K562 (cell line): ENCODE measurements at regions not wholly inside any gene's neighbourhood (a gene's known extent, or its start where the extent isn't known, plus 50 kb on each side); places are given as distances from the start of the nearest gene placed in this dataset.

Experiments
- ATAC-seq: fragments of 200-7000 bp; cut with Tn5 transposase; 3 replicates; pipeline ENCODE4 v1.9.1; 2020; ENCODE audit warnings: moderate library complexity
- BruUV-seq: library from RNA; stranded (reverse); fragments of 400-500 nt; replicated peaks from 2 replicates; lab custom pipeline; 2021; lab: Mats Ljungman, UMichigan
- CTCF ChIA-PET: fragments of 300-600 bp; formaldehyde crosslinking; extraction: SDS; loops from one replicate; lab custom pipeline; 2021; ENCODE audit warnings: low intra/inter-chr PET ratio; lab: Yijun Ruan, JAX
- POLR2A ChIA-PET: fragments of 300-600, 350-650 bp; sonication (Branson Sonifier 250); formaldehyde crosslinking; extraction: SDS; loops from one replicate; lab custom pipeline; 2021; ENCODE audit warnings: antibody characterized with exemption, inconsistent platforms; lab: Yijun Ruan, JAX
- DNase-seq, 4 experiments: peaks; one replicate each; pipeline versions ENCODE4 v3.0.0 to v3.0.0-alpha.2; 2011 to 2018; ENCODE audit warnings: low spot score in 3 of 4, mixed read lengths in 3 of 4; ENCODE audit errors: extremely low read depth in 1 of 4
- FAIRE-seq: peaks from 2 replicates; lab custom pipeline; 2011; peaks lifted over from hg19 to GRCh38; lab: Jason Lieb, UNC
- H2AFZ ChIP-seq: 2 replicates; pipeline ENCODE4 v1.6.0; 2011; ENCODE audit warnings: low read depth, low read length, control low read depth, inconsistent platforms
- H3K27ac ChIP-seq: fragments of 200-600 bp; 3 replicates; pipeline ENCODE4 v1.8.0; 2011; ENCODE audit warnings: low read depth, mild to moderate bottlenecking, control low read depth, inconsistent platforms, low read length, moderate library complexity, mixed read lengths; ENCODE audit errors: extremely low read depth
- H3K27me3 ChIP-seq, 2 experiments: fragments of 300-600 bp in 1 of 2; 2 replicates in 1 of 2; 3 replicates in 1 of 2; pipeline versions ENCODE4 v1.6.0 to v1.8.0; 2011; ENCODE audit warnings: inconsistent platforms in 2 of 2, low read length in 2 of 2, mild to moderate bottlenecking in 1 of 2, mixed read lengths in 1 of 2, moderate library complexity in 1 of 2; ENCODE audit not compliant: control insufficient read depth in 2 of 2, insufficient read depth in 2 of 2
- H3K36me3 ChIP-seq: fragments of 300-600 bp; 3 replicates; pipeline ENCODE4 v1.8.0; 2011; ENCODE audit warnings: mild to moderate bottlenecking, low read length, inconsistent platforms; ENCODE audit not compliant: control insufficient read depth, insufficient read depth
- H3K4me1 ChIP-seq, 2 experiments: fragments of 200-600 bp in 1 of 2; replicated peaks in 1 of 2; 2 replicates in 1 of 2; 3 replicates in 1 of 2; pipeline versions ENCODE4 v1.5.1 to v1.8.0; 2011; ENCODE audit warnings: inconsistent platforms in 2 of 2, low read length in 2 of 2, mild to moderate bottlenecking in 1 of 2, mixed read lengths in 1 of 2, moderate library complexity in 1 of 2; ENCODE audit not compliant: control insufficient read depth in 2 of 2, insufficient read depth in 2 of 2
- H3K4me2 ChIP-seq: 2 replicates; pipeline ENCODE4 v1.6.1; 2011; ENCODE audit warnings: low read length, control low read depth, inconsistent platforms, mixed read lengths; ENCODE audit not compliant: insufficient read depth
- H3K4me3 ChIP-seq: fragments of 200-600 bp; sonication (generic), shearing (Covaris generic); 2 replicates; pipeline ENCODE4 v1.5.1; 2016; ENCODE audit warnings: control low read depth, inconsistent platforms
- H3K79me2 ChIP-seq: fragments of 200-600 bp; 3 replicates; pipeline ENCODE4 v1.8.0; 2011; ENCODE audit warnings: low read length, inconsistent platforms; ENCODE audit not compliant: control insufficient read depth, insufficient read depth
- H3K9ac ChIP-seq, 2 experiments: 2 replicates each; pipeline versions ENCODE4 v1.6.0 to v1.6.1; 2011; ENCODE audit warnings: low read depth in 2 of 2, low read length in 2 of 2, control low read depth in 1 of 2, inconsistent platforms in 1 of 2, mild to moderate bottlenecking in 1 of 2, mixed read lengths in 1 of 2; ENCODE audit not compliant: insufficient read depth in 1 of 2
- H3K9me1 ChIP-seq: one replicate; pipeline ENCODE4 v1.6.0; 2011; ENCODE audit warnings: inconsistent platforms, mild to moderate bottlenecking, low read length, moderate library complexity; ENCODE audit not compliant: control insufficient read depth, insufficient read depth
- H3K9me3 ChIP-seq: replicated peaks from 2 replicates; pipeline ENCODE4 v1.5.1; 2011; ENCODE audit warnings: low read depth, low read length, inconsistent platforms; ENCODE audit not compliant: control insufficient read depth, insufficient read depth
- H4K20me1 ChIP-seq: replicated peaks from 2 replicates; pipeline ENCODE4 v1.6.1; 2011; ENCODE audit warnings: low read length, inconsistent platforms, mixed read lengths; ENCODE audit not compliant: control insufficient read depth, insufficient read depth
- ATF7 ChIP-seq: fragments of 450-650 bp; IDR thresholded peaks from 2 replicates; pipeline ENCODE4 v1.7.1; 2014; ENCODE audit warnings: mild to moderate bottlenecking, moderate library complexity
- C11orf30 ChIP-seq: fragments of 450-650 bp; IDR thresholded peaks from 2 replicates; pipeline ENCODE4 v1.6.1; 2016; ENCODE audit warnings: low read depth, mild to moderate bottlenecking
- CHD4 ChIP-seq: fragments of 200-600 bp; sonication (generic); IDR thresholded peaks from 3 replicates; pipeline ENCODE4 v1.6.1; 2012; ENCODE audit warnings: low read depth, mild to moderate bottlenecking, mixed read lengths, low read length, inconsistent platforms; ENCODE audit not compliant: insufficient read depth, insufficient replicate concordance, poor library complexity, severe bottlenecking
- IRF2 ChIP-seq: sonication (generic); formaldehyde crosslinking; IDR thresholded peaks from 2 replicates; pipeline ENCODE4 v1.8.1; 2022; ENCODE audit warnings: mild to moderate bottlenecking, missing genetic modification reagents
- MAFF ChIP-seq: IDR thresholded peaks from 2 replicates; pipeline ENCODE4 v1.6.1; 2012; ENCODE audit warnings: low read length, improper control_type of control experiment
- MAFG ChIP-seq: fragments of 450-650 bp; conservative IDR thresholded peaks from 2 replicates; pipeline ENCODE4 v1.6.1; 2016; ENCODE audit warnings: missing genetic modification characterization, missing compliant biosample characterization
- MEF2D ChIP-seq: conservative IDR thresholded peaks from 2 replicates; pipeline ENCODE4 v1.6.1; 2016; ENCODE audit warnings: low read depth, missing genetic modification characterization, missing compliant biosample characterization
- MLX ChIP-seq, 2 experiments: fragments of 450-650 bp in 1 of 2; sonication (generic) in 1 of 2; formaldehyde crosslinking; conservative IDR thresholded peaks; 2 replicates each; pipeline versions ENCODE4 v1.4.0 to v1.8.1; 2020 to 2022; ENCODE audit warnings: mild to moderate bottlenecking in 1 of 2, missing genetic modification reagents in 1 of 2
- XRCC3 ChIP-seq: fragments of 450-650 bp; IDR thresholded peaks from 2 replicates; pipeline ENCODE4 v1.6.1; 2017; ENCODE audit warnings: mild to moderate bottlenecking, moderate library complexity
- ZNF146 ChIP-seq: IDR thresholded peaks from one replicate; pipeline ENCODE4 v1.6.1; 2018; ENCODE audit warnings: missing compliant biosample characterization; ENCODE audit not compliant: unreplicated experiment
- ZNF395 ChIP-seq: fragments of 200-800 bp; sonication (Bioruptor generic); IDR thresholded peaks from 2 replicates; pipeline ENCODE4 v1.6.1; 2017; ENCODE audit warnings: missing genetic modification characterization, missing compliant biosample characterization
- WGBS: fragments of 100-300 bp; shearing (Covaris generic); methylation state at CpG from one replicate; pipeline ENCODE4 v1.1.6; 2016; ENCODE audit warnings: low coverage, mixed read lengths; ENCODE audit not compliant: insufficient coverage; ENCODE audit errors: missing lambda C conversion rate; 5-methylcytosine and 5-hydroxymethylcytosine counted together
- in situ Hi-C: fragments of 300-500 bp; cut with MboI; formaldehyde crosslinking; loops from 4 replicates; pipeline ENCODE4 v1.15.0; 2018; ENCODE audit warnings: inconsistent platforms, mixed read lengths
- intact Hi-C: fragments of 100-400 bp; cut with micrococcal nuclease; formaldehyde crosslinking; loops from 2 replicates; pipeline ENCODE4 v1.14.2; 2022
- TF ChIP-seq, protein P1 (sequence below): fragments of 250-450 bp; sonication (Bioruptor Pico); IDR thresholded peaks from 2 replicates; pipeline ENCODE4 v1.5.0; 2022; ENCODE audit warnings: mild to moderate bottlenecking
- TF ChIP-seq, protein P2 (sequence below), 2 experiments: fragments of 450-650 bp in 1 of 2; sonication (generic) in 1 of 2; formaldehyde crosslinking in 1 of 2; IDR thresholded peaks in 1 of 2; conservative IDR thresholded peaks in 1 of 2; 2 replicates each; pipeline versions ENCODE4 v1.6.1 to v1.8.1; 2016 to 2023; ENCODE audit warnings: mild to moderate bottlenecking in 2 of 2, moderate library complexity in 2 of 2, inconsistent platforms in 1 of 2, missing genetic modification reagents in 1 of 2

GRCh38 chr1:88056881-88057280 is 627.2 kb upstream of the PKN2 start:
- intact Hi-C loops: no loop called here
- in situ Hi-C loops: no loop called here
- H3K36me3 ChIP-seq: no peaks in the 10 kb centered on the region
- no peaks in the 10 kb centered on the region for H3K27me3 ChIP-seq
- no peak overlapping the region for H3K27ac ChIP-seq
- 0% methylated on average over 3 of the region's 3 CpGs for WGBS
- no peaks in the 10 kb centered on the region for H3K4me1 ChIP-seq
- ATAC-seq (no peak), FAIRE-seq (no peak), DNase-seq (no peak)
- CTCF ChIA-PET: no interaction called here
- H3K4me3 ChIP-seq: no peak overlapping the region
- POLR2A ChIA-PET: no interaction called here
- BruUV-seq: no TSS peak
- no peaks in the 10 kb centered on the region for H3K9me1 ChIP-seq
- H3K9ac ChIP-seq: no peak overlapping the region
- no peaks in the 10 kb centered on the region for H4K20me1 ChIP-seq
- H3K9me3 ChIP-seq: no peaks in the 10 kb centered on the region
- no peak overlapping the region for H3K4me2 ChIP-seq
- H2AFZ ChIP-seq: no peak overlapping the region
- H3K79me2 ChIP-seq: no peaks in the 10 kb centered on the region
- TF ChIP-seq MAFG (peak; percentile 61; the same call in 1 of the 2 replicates), CHD4 (no peak), ZNF395 (no peak), ATF7 (no peak), XRCC3 (no peak), MAFF (peak; percentile 75), MEF2D (tag) (no peak), IRF2 (CRISPR knock-in tag) (no peak), MLX (CRISPR knock-in tag; conservative IDR thresholded peaks at IDR 0.05) (no peak), ZNF146 (CRISPR knock-in tag) (no peak), C11orf30 (peak; percentile 51)
- TF ChIP-seq, protein P1, sequence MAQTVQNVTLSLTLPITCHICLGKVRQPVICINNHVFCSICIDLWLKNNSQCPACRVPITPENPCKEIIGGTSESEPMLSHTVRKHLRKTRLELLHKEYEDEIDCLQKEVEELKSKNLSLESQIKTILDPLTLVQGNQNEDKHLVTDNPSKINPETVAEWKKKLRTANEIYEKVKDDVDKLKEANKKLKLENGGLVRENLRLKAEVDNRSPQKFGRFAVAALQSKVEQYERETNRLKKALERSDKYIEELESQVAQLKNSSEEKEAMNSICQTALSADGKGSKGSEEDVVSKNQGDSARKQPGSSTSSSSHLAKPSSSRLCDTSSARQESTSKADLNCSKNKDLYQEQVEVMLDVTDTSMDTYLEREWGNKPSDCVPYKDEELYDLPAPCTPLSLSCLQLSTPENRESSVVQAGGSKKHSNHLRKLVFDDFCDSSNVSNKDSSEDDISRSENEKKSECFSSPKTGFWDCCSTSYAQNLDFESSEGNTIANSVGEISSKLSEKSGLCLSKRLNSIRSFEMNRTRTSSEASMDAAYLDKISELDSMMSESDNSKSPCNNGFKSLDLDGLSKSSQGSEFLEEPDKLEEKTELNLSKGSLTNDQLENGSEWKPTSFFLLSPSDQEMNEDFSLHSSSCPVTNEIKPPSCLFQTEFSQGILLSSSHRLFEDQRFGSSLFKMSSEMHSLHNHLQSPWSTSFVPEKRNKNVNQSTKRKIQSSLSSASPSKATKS (CRISPR knock-in tag): no peak
- TF ChIP-seq, protein P2, sequence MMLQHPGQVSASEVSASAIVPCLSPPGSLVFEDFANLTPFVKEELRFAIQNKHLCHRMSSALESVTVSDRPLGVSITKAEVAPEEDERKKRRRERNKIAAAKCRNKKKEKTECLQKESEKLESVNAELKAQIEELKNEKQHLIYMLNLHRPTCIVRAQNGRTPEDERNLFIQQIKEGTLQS (IDR thresholded peaks at IDR 0.05): no peak
- TF ChIP-seq, protein P2 (CRISPR knock-in tag; conservative IDR thresholded peaks at IDR 0.05): no peak
